ENCODE measurements at regions not wholly inside any gene's neighbourhood (a gene's known extent, or its start where the extent isn't known, plus 50 kb on each side); places are given as distances from the start of the nearest gene placed in this dataset.

- TF ChIP-seq EZH2phosphoT487 (IDR thresholded peaks at IDR 0.05; ENCODE audit: borderline replicate concordance, low read length) (no peak), CTCF (conservative IDR thresholded peaks at IDR 0.05; ENCODE audit: low read depth, low read length) (no peak)
Measured at GRCh38 chr17:77419095-77419494, 278.3 kb downstream of the SEC14L1 start.

Measured in PC-3 (cell line).